Choroid plexus epithelial cell (primary cell): ENCODE measurements at regions not wholly inside any gene's neighbourhood (a gene's known extent, or its start where the extent isn't known, plus 50 kb on each side); places are given as distances from the start of the nearest gene placed in this dataset.

Experiments
- DNase-seq: peaks from one replicate; pipeline ENCODE4 v3.0.0-alpha.2; 2010; ENCODE audit warnings: low read depth
- H3K4me3 ChIP-seq: 2 replicates; pipeline ENCODE4 v1.5.1; 2011; ENCODE audit warnings: low read depth, mild to moderate bottlenecking, control low read depth, low read length, moderate library complexity
- CTCF ChIP-seq: conservative IDR thresholded peaks from 2 replicates; pipeline ENCODE4 v1.5.1; 2011; ENCODE audit warnings: low read depth, mild to moderate bottlenecking, control low read depth, inconsistent platforms, low read length, moderate library complexity

DNA sequence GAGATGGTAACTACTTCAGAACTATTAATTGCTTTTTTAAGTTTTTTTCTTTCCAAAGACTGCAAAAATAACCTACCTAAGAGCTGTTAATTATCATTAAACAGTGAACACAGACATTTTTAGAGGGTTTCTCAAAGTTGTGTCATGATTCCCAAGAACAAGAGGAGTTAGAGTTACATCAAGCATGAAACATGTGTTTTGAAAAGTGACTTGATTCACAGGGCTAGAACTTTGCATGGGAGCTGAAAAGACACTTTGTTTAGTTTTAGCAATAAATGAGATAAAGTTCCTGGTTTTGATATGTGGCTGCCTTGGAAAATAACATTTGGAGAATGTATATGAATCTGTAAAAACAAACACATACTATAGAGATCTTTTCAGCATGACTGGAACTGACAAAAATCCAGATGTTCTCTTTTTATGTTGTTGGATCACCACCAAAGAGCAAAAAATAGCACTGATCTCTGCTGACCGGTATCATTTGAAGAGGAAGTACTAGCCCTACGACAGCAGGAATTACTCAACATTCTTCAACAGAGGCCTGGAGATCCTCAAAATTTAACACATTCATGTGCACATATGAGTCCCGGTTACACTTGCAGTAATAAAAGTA is 173.0 kb upstream of the PCDH18 start:
- peak; percentile 96 for DNase-seq
- TF ChIP-seq CTCF, result no peak
- H3K4me3 ChIP-seq, result no peak overlapping the region

- DNase-seq, result no peak
- no peak overlapping the region for H3K4me3 ChIP-seq
- no peak for TF ChIP-seq CTCF
These were observed 170.9 kb upstream of the PCDH18 start for GRCh38 chr4:137703195-137703594.

DNA sequence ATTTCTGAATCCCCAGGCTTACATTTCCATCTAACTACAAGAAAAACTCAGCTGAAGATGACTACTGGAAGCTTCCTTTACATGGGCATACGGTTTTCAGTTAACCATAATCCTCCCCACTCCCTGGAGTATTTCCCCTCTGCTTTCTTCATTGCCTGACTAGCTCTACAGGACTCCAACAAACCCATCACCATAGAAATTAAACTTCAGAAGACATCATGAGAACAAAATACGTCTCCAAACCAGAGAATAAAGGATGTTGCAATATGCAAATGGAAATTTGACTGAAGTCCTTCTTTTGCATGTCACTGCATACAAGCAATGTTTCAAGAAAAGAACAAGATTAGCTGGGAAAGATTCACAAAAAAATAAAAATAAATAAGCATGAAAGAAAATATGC is 170.2 kb upstream of the PCDH18 start:
- no peak for TF ChIP-seq CTCF
- no peak for DNase-seq

GRCh38 chr4:137701401-137701800 is 169.1 kb upstream of the PCDH18 start:
- DNase-seq, result no peak
- TF ChIP-seq CTCF, result no peak
- no peak overlapping the region for H3K4me3 ChIP-seq

More for the DNA sequence above, 170.2 kb upstream of the PCDH18 start:
- H3K4me3 ChIP-seq, result no peak overlapping the region

DNA sequence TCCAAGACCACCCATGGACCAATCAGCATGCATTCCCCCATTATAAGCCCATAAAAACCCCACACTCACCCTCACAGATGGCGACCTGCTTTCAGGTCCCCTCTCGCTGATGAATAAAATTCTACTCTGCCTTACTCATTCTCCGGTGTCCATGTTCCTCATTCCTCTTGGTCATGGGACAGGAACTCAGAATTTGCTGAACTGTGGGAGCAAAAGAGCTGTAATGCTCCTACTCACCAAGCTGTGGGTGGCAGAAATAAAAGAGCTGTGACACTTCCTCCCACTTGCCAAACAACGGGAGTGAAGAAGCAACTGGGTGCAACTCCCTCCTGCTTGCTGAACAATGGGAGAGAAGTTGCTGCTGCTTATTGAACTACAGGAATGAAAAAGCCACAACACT is 168.5 kb upstream of the PCDH18 start:
- TF ChIP-seq CTCF, result no peak
- no peak overlapping the region for H3K4me3 ChIP-seq
- peak; percentile 13 for DNase-seq

GRCh38 chr4:137700072-137700471 is 167.8 kb upstream of the PCDH18 start:
- DNase-seq, result peak; percentile 36
- no peak overlapping the region for H3K4me3 ChIP-seq
- no peak for TF ChIP-seq CTCF

GRCh38 chr4:137694138-137694537 is 161.8 kb upstream of the PCDH18 start:
- TF ChIP-seq CTCF, result no peak
- peak; percentile 61 for DNase-seq
- no peak overlapping the region for H3K4me3 ChIP-seq
